DOHH2 (cell line): ENCODE measurements at regions not wholly inside any gene's neighbourhood (a gene's known extent, or its start where the extent isn't known, plus 50 kb on each side); places are given as distances from the start of the nearest gene placed in this dataset.

ENCODE experiments used
- EZH2phosphoT487 ChIP-seq: fragments of 200-600 bp; sonication (generic); IDR thresholded peaks from 2 replicates; pipeline ENCODE4 v1.6.1; 2017; ENCODE audit warnings: borderline replicate concordance, mild to moderate bottlenecking, antibody characterized with exemption, low read length, moderate library complexity, mixed read lengths
- TF ChIP-seq, protein P1 (sequence below): fragments of 200-600 bp; sonication (generic); IDR thresholded peaks from one replicate; pipeline ENCODE4 v1.5.1; 2014; ENCODE audit warnings: antibody characterized with exemption, mild to moderate bottlenecking, low read depth, low read length; ENCODE audit not compliant: poor library complexity, severe bottlenecking

DNA sequence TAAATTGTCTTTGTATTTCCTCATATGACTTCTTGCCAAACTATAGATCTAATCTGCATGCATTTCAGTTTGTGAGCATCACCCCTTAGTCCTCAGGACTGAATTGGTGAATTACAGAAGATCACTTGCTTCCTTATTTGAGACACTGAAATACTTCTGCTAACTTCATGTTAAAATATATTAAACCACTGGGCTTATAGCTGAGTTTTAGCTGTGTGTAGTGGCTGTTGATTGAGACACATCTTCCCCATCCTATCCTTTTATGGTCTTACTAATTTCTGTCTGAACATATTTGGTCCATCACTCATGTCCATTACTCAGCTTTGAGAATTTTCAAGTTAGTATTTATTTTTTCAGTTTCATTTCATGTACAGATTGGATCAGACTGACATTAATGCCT is 295.9 kb downstream of the PSAT1 start:
- TF ChIP-seq, protein P1, sequence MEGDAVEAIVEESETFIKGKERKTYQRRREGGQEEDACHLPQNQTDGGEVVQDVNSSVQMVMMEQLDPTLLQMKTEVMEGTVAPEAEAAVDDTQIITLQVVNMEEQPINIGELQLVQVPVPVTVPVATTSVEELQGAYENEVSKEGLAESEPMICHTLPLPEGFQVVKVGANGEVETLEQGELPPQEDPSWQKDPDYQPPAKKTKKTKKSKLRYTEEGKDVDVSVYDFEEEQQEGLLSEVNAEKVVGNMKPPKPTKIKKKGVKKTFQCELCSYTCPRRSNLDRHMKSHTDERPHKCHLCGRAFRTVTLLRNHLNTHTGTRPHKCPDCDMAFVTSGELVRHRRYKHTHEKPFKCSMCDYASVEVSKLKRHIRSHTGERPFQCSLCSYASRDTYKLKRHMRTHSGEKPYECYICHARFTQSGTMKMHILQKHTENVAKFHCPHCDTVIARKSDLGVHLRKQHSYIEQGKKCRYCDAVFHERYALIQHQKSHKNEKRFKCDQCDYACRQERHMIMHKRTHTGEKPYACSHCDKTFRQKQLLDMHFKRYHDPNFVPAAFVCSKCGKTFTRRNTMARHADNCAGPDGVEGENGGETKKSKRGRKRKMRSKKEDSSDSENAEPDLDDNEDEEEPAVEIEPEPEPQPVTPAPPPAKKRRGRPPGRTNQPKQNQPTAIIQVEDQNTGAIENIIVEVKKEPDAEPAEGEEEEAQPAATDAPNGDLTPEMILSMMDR: no peak
- no peak for TF ChIP-seq EZH2phosphoT487
